ENCODE measurements at regions not wholly inside any gene's neighbourhood (a gene's known extent, or its start where the extent isn't known, plus 50 kb on each side); places are given as distances from the start of the nearest gene placed in this dataset.

GRCh38 chr6:43909474-43910148 is 139.6 kb downstream of the VEGFA start:
- DNase-seq (ENCODE audit: low spot score) (no peak), FAIRE-seq (no peak)

GRCh38 chr6:43907789-43908472 is 137.9 kb downstream of the VEGFA start:
- DNase-seq (ENCODE audit: low spot score) (no peak), FAIRE-seq (no peak)

- no peak for FAIRE-seq
- DNase-seq (ENCODE audit: low spot score) = no peak
Observed at GRCh38 chr6:43907312-43907711, 137.3 kb downstream of the VEGFA start.

- no peak for FAIRE-seq
Observed at GRCh38 chr6:43904311-43905123, 134.5 kb downstream of the VEGFA start.

GRCh38 chr6:43903739-43904290 is 133.8 kb downstream of the VEGFA start:
- FAIRE-seq (no peak), DNase-seq (ENCODE audit: low spot score) (no peak)

More at GRCh38 chr6:43904311-43905123, 134.5 kb downstream of the VEGFA start:
- peak; percentile 29 for DNase-seq (ENCODE audit: low spot score)

GRCh38 chr6:43901733-43902230 is 131.8 kb downstream of the VEGFA start:
- FAIRE-seq (no peak), DNase-seq (ENCODE audit: low spot score) (no peak)

- DNase-seq (ENCODE audit: low spot score) = no peak
- no peak for FAIRE-seq
Observed at GRCh38 chr6:43900916-43901732, 131.1 kb downstream of the VEGFA start.

GRCh38 chr6:43900560-43900915 is 130.5 kb downstream of the VEGFA start:
- FAIRE-seq (no peak), DNase-seq (ENCODE audit: low spot score) (no peak)

- no peak for DNase-seq (ENCODE audit: low spot score)
- no peak for FAIRE-seq
Observed at GRCh38 chr6:43899830-43900229, 129.8 kb downstream of the VEGFA start.

- no peak for DNase-seq (ENCODE audit: low spot score)
- no peak for FAIRE-seq
Observed at GRCh38 chr6:43898358-43899131, 128.5 kb downstream of the VEGFA start.

GRCh38 chr6:43897571-43898302 is 127.7 kb downstream of the VEGFA start:
- DNase-seq (ENCODE audit: low spot score) (no peak), FAIRE-seq (no peak)

GRCh38 chr6:43896329-43897255 is 126.6 kb downstream of the VEGFA start:
- DNase-seq (ENCODE audit: low spot score) (no peak), FAIRE-seq (no peak)

GRCh38 chr6:43895656-43896328 is 125.8 kb downstream of the VEGFA start:
- FAIRE-seq (no peak), DNase-seq (ENCODE audit: low spot score) (no peak)

GRCh38 chr6:43893073-43893472 is 123.1 kb downstream of the VEGFA start:
- DNase-seq (ENCODE audit: low spot score) (no peak), FAIRE-seq (no peak)

GRCh38 chr6:43891072-43891870 is 121.3 kb downstream of the VEGFA start:
- no peak for FAIRE-seq
- no peak for DNase-seq (ENCODE audit: low spot score)

- DNase-seq (ENCODE audit: low spot score) (no peak), FAIRE-seq (no peak)
Observed at GRCh38 chr6:43890197-43891062, 120.4 kb downstream of the VEGFA start.

Data from urothelium cell line (cell line).